Stomach (tissue), 8 donors: ENCODE measurements at regions not wholly inside any gene's neighbourhood (a gene's known extent, or its start where the extent isn't known, plus 50 kb on each side); places are given as distances from the start of the nearest gene placed in this dataset.

ENCODE experiments used
- DNase-seq, 2 donors: peaks; one replicate each; pipeline versions ENCODE4 v3.0.0 to v3.0.0-alpha.2; 2013 to 2019
- H3K27ac ChIP-seq, 5 donors: fragments of 200-600 bp in 4 of 5; sonication (generic) in 4 of 5; one replicate each; pipeline ENCODE4 v1.5.1; 2013 to 2019; ENCODE audit warnings: mild to moderate bottlenecking in 1 of 5, moderate library complexity in 1 of 5
- H3K27me3 ChIP-seq, 3 donors: fragments of 200-600 bp; sonication (generic); one replicate each; pipeline ENCODE4 v1.5.1; 2017 to 2019; ENCODE audit warnings: mixed run types in 1 of 3
- H3K36me3 ChIP-seq, 4 donors: fragments of 200-600 bp; sonication (generic); 1 replicate in 3 of 4; 2 replicates in 1 of 4; pipeline ENCODE4 v1.5.1; 2016 to 2019
- H3K4me1 ChIP-seq, 4 donors: fragments of 200-600 bp; sonication (generic); one replicate each; pipeline ENCODE4 v1.5.1; 2016 to 2019
- H3K4me3 ChIP-seq, 4 donors: fragments of 200-600 bp; sonication (generic) in 3 of 4; one replicate each; pipeline ENCODE4 v1.5.1; 2016 to 2019; ENCODE audit warnings: mild to moderate bottlenecking in 1 of 4
- H3K9me3 ChIP-seq, 4 donors: fragments of 200-600 bp; sonication (generic); one replicate each; pipeline ENCODE4 v1.5.1; 2016 to 2019
- CTCF ChIP-seq, 7 experiments: fragments of 450-650 bp in 4 of 7; fragments of 200-600 bp in 3 of 7; sonication (generic) in 3 of 7; IDR thresholded peaks; one replicate each; pipeline ENCODE4 v1.5.1; 2016 to 2019; ENCODE audit warnings: antibody characterized with exemption in 7 of 7, control low read depth in 2 of 7, mild to moderate bottlenecking in 1 of 7
- EP300 ChIP-seq: sonication (generic); formaldehyde crosslinking; IDR thresholded peaks from one replicate; pipeline ENCODE4 v1.6.1; 2017; ENCODE audit warnings: antibody characterized with exemption
- POLR2A ChIP-seq, 4 donors: fragments of 450-650 bp; IDR thresholded peaks; one replicate each; pipeline ENCODE4 v1.6.1; 2016; ENCODE audit warnings: antibody characterized with exemption in 4 of 4, control low read depth in 2 of 4, mild to moderate bottlenecking in 1 of 4, moderate library complexity in 1 of 4
- POLR2AphosphoS5 ChIP-seq, 3 donors: sonication (generic); formaldehyde crosslinking; IDR thresholded peaks; one replicate each; pipeline ENCODE4 v1.6.1; 2016; ENCODE audit warnings: antibody characterized with exemption in 3 of 3
- WGBS, 5 donors: extraction: QIAGEN DNeasy Blood & Tissue Kit in 3 of 5; methylation state at CpG; one replicate each; pipeline versions ENCODE4 v1.1.5 to v1.1.7; 2013 to 2018; 5-methylcytosine and 5-hydroxymethylcytosine counted together
- intact Hi-C: fragments of 100-400 bp; cut with DNase I; formaldehyde crosslinking; loops from one replicate; pipeline ENCODE4 v1.15.1; 2023; ENCODE audit warnings: low total_unique reads
- donor health status: healthy with polysubstance abuse.
- donor health status: Bipolar disorder and iron deficiency.
- donor health status: healthy.

- H3K36me3 ChIP-seq, result no peaks in the 10 kb centered on the region
- WGBS, 5 donors, result 53 to 70% (median 68%) methylated on average over 4 of the region's 4 CpGs
- no peak overlapping the region for H3K4me3 ChIP-seq
- intact Hi-C loops, result no loop called here
- peaks cover 0 to 4% (median 0%) of the 10 kb centered on the region in 3 donors for H3K27me3 ChIP-seq
- no peak for TF ChIP-seq CTCF (IDR thresholded peaks at IDR 0.05)
- TF ChIP-seq POLR2A (IDR thresholded peaks at IDR 0.05), result no peak
- TF ChIP-seq EP300, result no peak
- no peak for TF ChIP-seq POLR2AphosphoS5 (IDR thresholded peaks at IDR 0.05)
- H3K4me1 ChIP-seq, result no peaks in the 10 kb centered on the region
- no peak overlapping the region for H3K27ac ChIP-seq
- peak in 1 of 2 donors; percentile 30 for DNase-seq
- peaks cover 0 to 6% (median 0%) of the 10 kb centered on the region in 4 donors for H3K9me3 ChIP-seq
Measured at GRCh38 chr20:43322851-43323250, 133.1 kb upstream of the PTPRT start.

- intact Hi-C loops, result no loop called here
- Histone ChIP-seq H3K4me3 (no peak overlapping the region), H3K9me3 (no peaks in the 10 kb centered on the region), H3K36me3 (no peaks in the 10 kb centered on the region), H3K4me1 (no peaks in the 10 kb centered on the region), H3K27ac (no peak overlapping the region), H3K27me3 (peaks cover 0 to 4% (median 0%) of the 10 kb centered on the region in 3 donors)
- DNase-seq, result peak in 1 of 2 donors; percentile 9
- TF ChIP-seq POLR2AphosphoS5 (IDR thresholded peaks at IDR 0.05), result no peak
- no peak for TF ChIP-seq POLR2A (IDR thresholded peaks at IDR 0.05)
- TF ChIP-seq CTCF (IDR thresholded peaks at IDR 0.05), result no peak
- no peak for TF ChIP-seq EP300
- 58 to 77% (median 76%) methylated on average over 3 of the region's 3 CpGs for WGBS, 5 donors
Measured at GRCh38 chr20:43320536-43320935, 130.8 kb upstream of the PTPRT start.

DNA sequence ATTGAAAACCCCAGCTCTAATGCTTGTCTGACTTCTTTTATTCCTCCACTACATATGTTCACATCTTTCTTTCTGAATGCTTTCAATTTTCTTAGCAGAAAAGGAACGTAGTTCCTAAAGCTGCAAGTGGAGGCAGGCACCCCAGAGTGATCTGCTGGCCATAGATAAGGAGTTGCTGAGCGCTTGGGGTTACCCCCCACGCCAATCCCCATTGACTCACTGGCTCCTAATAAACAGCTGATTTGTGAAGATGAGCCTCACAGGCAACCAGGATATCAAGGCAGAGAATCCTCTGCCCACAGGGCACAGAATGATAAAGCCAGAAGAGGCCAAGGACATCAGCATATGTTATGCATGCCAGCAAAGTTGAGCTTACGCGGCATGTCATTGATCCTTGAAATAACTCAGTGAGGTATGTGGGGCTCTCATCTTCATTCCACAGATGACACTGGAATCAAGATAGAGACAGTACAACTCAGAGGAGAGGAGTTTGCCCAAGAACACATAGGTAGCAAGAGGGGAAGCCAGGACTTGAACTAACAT lies 129.1 kb upstream of the PTPRT start:
- H3K4me1 ChIP-seq, result no peaks in the 10 kb centered on the region
- intact Hi-C loops, result no loop called here
- H3K9me3 ChIP-seq, result no peaks in the 10 kb centered on the region
- peaks cover 0 to 4% (median 0%) of the 10 kb centered on the region in 3 donors for H3K27me3 ChIP-seq
- no peak for TF ChIP-seq EP300
- 59 to 67% (median 65%) methylated on average over 5 of the region's 5 CpGs for WGBS, 5 donors
- no peaks in the 10 kb centered on the region for H3K36me3 ChIP-seq
- DNase-seq, result no peak
- no peak overlapping the region for H3K4me3 ChIP-seq
- H3K27ac ChIP-seq, result no peak overlapping the region

- WGBS, 5 donors, result 56 to 83% (median 78%) methylated on average over 3 of the region's 3 CpGs
- DNase-seq, result no peak
Measured at GRCh38 chr20:43316271-43316670, 126.6 kb upstream of the PTPRT start.

More at GRCh38 chr20:43316271-43316670, 126.6 kb upstream of the PTPRT start:
- Histone ChIP-seq H3K9me3 (no peaks in the 10 kb centered on the region), H3K27ac (no peak overlapping the region), H3K36me3 (no peaks in the 10 kb centered on the region), H3K27me3 (no peaks in the 10 kb centered on the region), H3K4me3 (no peak overlapping the region), H3K4me1 (no peaks in the 10 kb centered on the region)
- TF ChIP-seq POLR2AphosphoS5 (IDR thresholded peaks at IDR 0.05) (no peak), POLR2A (IDR thresholded peaks at IDR 0.05) (no peak), EP300 (no peak), CTCF (IDR thresholded peaks at IDR 0.05) (no peak)
- intact Hi-C loops, result no loop called here
